Body of pancreas (tissue), 4 donors: ENCODE measurements at regions not wholly inside any gene's neighbourhood (a gene's known extent, or its start where the extent isn't known, plus 50 kb on each side); places are given as distances from the start of the nearest gene placed in this dataset.

Source experiments
- ATAC-seq: fragments of 150-250 bp; one replicate; pipeline ENCODE4 v1.9.1; 2016
- DNase-seq, 4 donors: peaks; one replicate each; pipeline ENCODE4 v3.0.0-alpha.2; 2019
- H3K27ac ChIP-seq, 4 donors: fragments of 200-600 bp; sonication (generic); 1 replicate in 3 of 4; 2 replicates in 1 of 4; pipeline versions ENCODE4 v1.5.1 to v1.6.1; 2016 to 2019; ENCODE audit warnings: mild to moderate bottlenecking in 1 of 4, mixed read lengths in 1 of 4, moderate library complexity in 1 of 4
- H3K27me3 ChIP-seq, 2 donors: fragments of 200-600 bp; sonication (generic); one replicate each; pipeline ENCODE4 v1.6.0; 2016; ENCODE audit warnings: mild to moderate bottlenecking in 1 of 2
- H3K36me3 ChIP-seq, 2 donors: fragments of 200-600 bp; sonication (generic); replicated peaks in 1 of 2; 2 replicates each; pipeline ENCODE4 v1.5.1; 2016; ENCODE audit warnings: low read depth in 2 of 2; ENCODE audit not compliant: insufficient read depth in 1 of 2
- H3K4me1 ChIP-seq: fragments of 200-600 bp; sonication (generic); one replicate; pipeline ENCODE4 v1.6.0; 2016
- H3K4me3 ChIP-seq, 2 donors: fragments of 200-600 bp; sonication (generic); 1 replicate in 1 of 2; 2 replicates in 1 of 2; pipeline ENCODE4 v1.5.1; 2016 to 2019
- H3K9me3 ChIP-seq, 3 donors: fragments of 200-600 bp; sonication (generic); 1 replicate in 2 of 3; 2 replicates in 1 of 3; pipeline ENCODE4 v1.5.1; 2016
- POLR2A ChIP-seq, 3 donors: fragments of 450-650 bp; IDR thresholded peaks; one replicate each; pipeline ENCODE4 v1.6.1; 2016; ENCODE audit warnings: antibody characterized with exemption in 3 of 3, mild to moderate bottlenecking in 2 of 3
- WGBS, 2 donors: methylation state at CpG; one replicate each; pipeline ENCODE4 v1.1.5; 2017; 5-methylcytosine and 5-hydroxymethylcytosine counted together
- intact Hi-C: fragments of 100-400 bp; cut with DNase I; formaldehyde crosslinking; loops from one replicate; pipeline ENCODE4 v1.15.1; 2023
- TF ChIP-seq, protein P1 (sequence below), 7 experiments: fragments of 450-650 bp in 4 of 7; fragments of 200-600 bp in 3 of 7; sonication (generic) in 3 of 7; IDR thresholded peaks; one replicate each; pipeline ENCODE4 v1.5.1; 2016 to 2019; ENCODE audit warnings: antibody characterized with exemption in 7 of 7

DNA sequence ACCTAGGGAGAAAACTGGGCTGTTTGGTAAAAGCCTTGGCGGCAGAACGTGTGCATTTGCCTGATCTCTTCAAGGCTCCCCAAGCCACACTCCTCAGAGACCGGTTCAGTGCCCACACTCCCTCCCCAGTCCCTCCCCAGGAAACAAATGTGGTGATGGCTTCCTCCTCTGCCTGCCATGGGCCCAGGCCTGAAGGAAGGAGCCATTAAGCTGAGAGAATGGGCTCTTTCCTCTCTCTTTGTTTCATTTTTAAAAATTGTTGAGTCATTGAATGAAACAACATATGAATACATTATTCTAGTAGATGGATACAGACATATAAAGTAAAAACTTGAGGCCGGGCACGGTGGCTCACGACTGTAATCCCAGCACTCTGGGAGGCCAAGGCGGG is 50.6 kb upstream of the YWHAQ start:
- Histone ChIP-seq H3K4me1 (no peaks in the 10 kb centered on the region), H3K27me3 (no peaks in the 10 kb centered on the region), H3K4me3 (no peak overlapping the region), H3K27ac (no peak overlapping the region), H3K9me3 (no peaks in the 10 kb centered on the region), H3K36me3 (no peaks in the 10 kb centered on the region)
- TF ChIP-seq, protein P1, sequence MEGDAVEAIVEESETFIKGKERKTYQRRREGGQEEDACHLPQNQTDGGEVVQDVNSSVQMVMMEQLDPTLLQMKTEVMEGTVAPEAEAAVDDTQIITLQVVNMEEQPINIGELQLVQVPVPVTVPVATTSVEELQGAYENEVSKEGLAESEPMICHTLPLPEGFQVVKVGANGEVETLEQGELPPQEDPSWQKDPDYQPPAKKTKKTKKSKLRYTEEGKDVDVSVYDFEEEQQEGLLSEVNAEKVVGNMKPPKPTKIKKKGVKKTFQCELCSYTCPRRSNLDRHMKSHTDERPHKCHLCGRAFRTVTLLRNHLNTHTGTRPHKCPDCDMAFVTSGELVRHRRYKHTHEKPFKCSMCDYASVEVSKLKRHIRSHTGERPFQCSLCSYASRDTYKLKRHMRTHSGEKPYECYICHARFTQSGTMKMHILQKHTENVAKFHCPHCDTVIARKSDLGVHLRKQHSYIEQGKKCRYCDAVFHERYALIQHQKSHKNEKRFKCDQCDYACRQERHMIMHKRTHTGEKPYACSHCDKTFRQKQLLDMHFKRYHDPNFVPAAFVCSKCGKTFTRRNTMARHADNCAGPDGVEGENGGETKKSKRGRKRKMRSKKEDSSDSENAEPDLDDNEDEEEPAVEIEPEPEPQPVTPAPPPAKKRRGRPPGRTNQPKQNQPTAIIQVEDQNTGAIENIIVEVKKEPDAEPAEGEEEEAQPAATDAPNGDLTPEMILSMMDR (IDR thresholded peaks at IDR 0.05): no peak
- no peak for TF ChIP-seq POLR2A (IDR thresholded peaks at IDR 0.05)
- intact Hi-C loops: no loop called here
- no peak for DNase-seq
- 75 to 88% methylated on average over 7 of the region's 7 CpGs for WGBS, 2 donors
- no peak for ATAC-seq

DNA sequence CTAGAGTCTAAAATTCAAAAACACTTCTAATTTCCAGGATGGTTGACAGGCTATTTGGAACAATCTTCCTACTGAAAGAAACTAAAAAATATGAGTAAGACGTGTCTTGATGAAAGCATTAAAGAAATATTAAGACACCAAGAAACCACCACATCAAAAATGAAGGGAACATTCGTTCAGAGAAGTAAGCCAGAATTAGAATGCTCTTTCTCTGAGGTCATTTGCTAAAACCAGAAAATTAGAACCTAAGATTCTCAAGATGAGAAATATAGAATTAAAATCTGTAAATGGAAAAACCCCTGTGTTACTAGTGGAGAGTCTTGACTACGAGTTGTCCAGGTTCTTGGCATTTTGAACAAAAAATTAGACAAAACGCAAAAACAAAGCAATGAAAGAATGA is 54.8 kb upstream of the YWHAQ start:
- H3K27me3 ChIP-seq: no peaks in the 10 kb centered on the region
- H3K9me3 ChIP-seq: no peaks in the 10 kb centered on the region
- intact Hi-C loops: no loop called here
- ATAC-seq (no peak), DNase-seq (no peak)
- H3K4me3 ChIP-seq: no peak overlapping the region
- no peaks in the 10 kb centered on the region for H3K36me3 ChIP-seq
- 87 to 89% methylated on average over 4 of the region's 4 CpGs for WGBS, 2 donors
- no peaks in the 10 kb centered on the region for H3K4me1 ChIP-seq
- H3K27ac ChIP-seq: no peak overlapping the region
- TF ChIP-seq, protein P1 (IDR thresholded peaks at IDR 0.05): no peak
- no peak for TF ChIP-seq POLR2A (IDR thresholded peaks at IDR 0.05)

DNA sequence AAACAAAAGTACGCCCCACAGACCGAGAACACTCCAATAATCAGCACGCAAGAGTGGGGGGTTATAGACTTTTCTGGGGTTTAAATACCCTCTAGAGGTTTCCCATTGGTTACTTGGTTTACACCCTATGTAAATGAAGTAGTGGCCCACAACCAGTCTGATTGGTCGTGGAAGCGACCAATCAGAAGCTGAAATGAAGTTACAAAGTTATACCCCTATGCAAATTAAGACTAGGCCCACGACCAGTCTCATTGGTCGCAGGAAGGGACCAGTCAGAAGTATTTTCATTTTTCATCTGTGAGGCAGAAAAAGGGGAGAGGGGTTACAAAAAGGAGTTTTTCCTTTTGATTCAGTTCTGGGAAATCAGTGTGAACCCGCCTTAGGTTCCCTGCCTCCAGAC is 55.3 kb upstream of the YWHAQ start:
- Histone ChIP-seq H3K4me3 (no peak overlapping the region), H3K27me3 (no peaks in the 10 kb centered on the region), H3K27ac (no peak overlapping the region), H3K36me3 (no peaks in the 10 kb centered on the region), H3K4me1 (no peaks in the 10 kb centered on the region), H3K9me3 (no peaks in the 10 kb centered on the region)
- 84 to 90% methylated on average over 8 of the region's 8 CpGs for WGBS, 2 donors
- intact Hi-C loops: no loop called here
- no peak for TF ChIP-seq POLR2A (IDR thresholded peaks at IDR 0.05)
- TF ChIP-seq, protein P1 (IDR thresholded peaks at IDR 0.05): no peak
- DNase-seq (no peak), ATAC-seq (no peak)

DNA sequence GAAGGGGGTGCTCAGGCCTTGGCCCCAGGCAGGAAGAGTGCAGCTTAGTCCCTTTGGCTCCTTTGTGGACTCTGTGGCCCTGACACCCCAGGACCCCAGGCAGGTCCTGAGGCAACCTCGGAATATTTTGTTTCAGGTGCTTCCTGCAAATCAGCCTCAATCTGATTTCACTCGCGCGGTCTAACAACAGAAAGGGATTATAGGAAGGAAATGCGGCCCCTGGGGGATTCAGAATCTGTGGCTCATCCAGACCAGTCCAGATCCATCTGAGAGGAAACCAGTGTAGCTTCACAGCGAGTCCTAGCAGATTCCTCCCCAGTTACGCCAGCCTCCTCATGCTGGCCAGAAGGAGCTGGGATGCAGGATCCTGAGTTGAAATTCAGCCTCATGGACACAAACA is 59.5 kb upstream of the YWHAQ start:
- 59 to 90% methylated on average over 7 of the region's 7 CpGs for WGBS, 2 donors
- intact Hi-C loops: no loop called here

More for the DNA sequence above, 59.5 kb upstream of the YWHAQ start:
- TF ChIP-seq, protein P1 (IDR thresholded peaks at IDR 0.05): no peak
- Histone ChIP-seq H3K27ac (no peak overlapping the region), H3K4me3 (no peak overlapping the region), H3K4me1 (no peaks in the 10 kb centered on the region), H3K36me3 (no peaks in the 10 kb centered on the region), H3K27me3 (no peaks in the 10 kb centered on the region), H3K9me3 (no peaks in the 10 kb centered on the region)
- DNase-seq (peak in 1 of 4 donors; percentile 32), ATAC-seq (no peak)
